CD14-positive monocyte (primary cell): ENCODE measurements at regions not wholly inside any gene's neighbourhood (a gene's known extent, or its start where the extent isn't known, plus 50 kb on each side); places are given as distances from the start of the nearest gene placed in this dataset.

ENCODE experiments used
- DNase-seq, 3 donors: peaks; one replicate each; pipeline ENCODE4 v3.0.0-alpha.2; 2011 to 2022
- H2AFZ ChIP-seq: 2 replicates; pipeline ENCODE4 v1.6.0; 2012; ENCODE audit warnings: mild to moderate bottlenecking, low read depth, low read length, inconsistent platforms; ENCODE audit not compliant: insufficient read depth, poor library complexity, severe bottlenecking
- H3K27ac ChIP-seq, 2 donors: 1 replicate in 1 of 2; 2 replicates in 1 of 2; pipeline ENCODE4 v1.5.1; 2012 to 2013; ENCODE audit warnings: low read length in 2 of 2, control low read depth in 1 of 2, inconsistent platforms in 1 of 2, low read depth in 1 of 2, mild to moderate bottlenecking in 1 of 2
- H3K27me3 ChIP-seq, 2 donors: one replicate each; pipeline versions ENCODE4 v1.6.0 to v1.6.1; 2011 to 2013; ENCODE audit warnings: low read length in 2 of 2; ENCODE audit not compliant: control insufficient read depth in 2 of 2, insufficient read depth in 2 of 2
- H3K36me3 ChIP-seq, 2 donors: replicated peaks in 1 of 2; 1 replicate in 1 of 2; 2 replicates in 1 of 2; pipeline versions ENCODE4 v1.5.1 to v1.6.1; 2012 to 2013; ENCODE audit warnings: low read length in 2 of 2, control low read depth in 1 of 2, inconsistent platforms in 1 of 2, mild to moderate bottlenecking in 1 of 2; ENCODE audit not compliant: insufficient read depth in 2 of 2, control insufficient read depth in 1 of 2
- H3K4me1 ChIP-seq, 2 donors: 1 replicate in 1 of 2; 2 replicates in 1 of 2; pipeline versions ENCODE4 v1.5.1 to v1.6.1; 2012 to 2013; ENCODE audit warnings: low read length in 2 of 2, control low read depth in 1 of 2, inconsistent platforms in 1 of 2, mild to moderate bottlenecking in 1 of 2, moderate library complexity in 1 of 2; ENCODE audit not compliant: insufficient read depth in 2 of 2, control insufficient read depth in 1 of 2
- H3K4me2 ChIP-seq: replicated peaks from 2 replicates; pipeline ENCODE3; 2012; ENCODE audit warnings: low read length, moderate library complexity, mild to moderate bottlenecking; ENCODE audit not compliant: poor library complexity, severe bottlenecking; ENCODE audit errors: extremely low read depth
- H3K4me3 ChIP-seq, 3 experiments: fragments of 200-600 bp in 1 of 3; sonication (generic) in 1 of 3; replicated peaks in 1 of 3; 1 replicate in 2 of 3; 2 replicates in 1 of 3; pipeline ENCODE4 v1.5.1; 2011 to 2013; ENCODE audit warnings: low read length in 3 of 3, mild to moderate bottlenecking in 3 of 3, control low read depth in 2 of 3, low read depth in 2 of 3, inconsistent platforms in 1 of 3, moderate library complexity in 1 of 3
- H3K79me2 ChIP-seq: 2 replicates; pipeline ENCODE4 v1.6.0; 2012; ENCODE audit warnings: mild to moderate bottlenecking, control low read depth, inconsistent platforms, low read length, moderate library complexity; ENCODE audit not compliant: insufficient read depth
- H3K9ac ChIP-seq: 2 replicates; pipeline ENCODE4 v1.6.0; 2017; ENCODE audit warnings: low read length, mild to moderate bottlenecking; ENCODE audit not compliant: insufficient read depth, poor library complexity, severe bottlenecking
- H3K9me3 ChIP-seq, 2 donors: replicated peaks in 1 of 2; 1 replicate in 1 of 2; 2 replicates in 1 of 2; pipeline versions ENCODE4 v1.5.1 to v1.6.1; 2012 to 2013; ENCODE audit warnings: low read length in 2 of 2, control low read depth in 1 of 2; ENCODE audit not compliant: control insufficient read depth in 1 of 2, insufficient read depth in 1 of 2
- H4K20me1 ChIP-seq: 2 replicates; pipeline ENCODE4 v1.6.0; 2012; ENCODE audit warnings: mild to moderate bottlenecking, low read length, control low read depth, moderate library complexity; ENCODE audit not compliant: insufficient read depth
- H3K27ac Mint-ChIP-seq, 7 donors: one replicate each; pipeline ENCODE4 v1.8.0; 2020; ENCODE audit warnings: mild to moderate bottlenecking in 7 of 7, mixed read lengths in 7 of 7, moderate library complexity in 6 of 7, inconsistent platforms in 2 of 7
- H3K27me3 Mint-ChIP-seq, 3 donors: one replicate each; pipeline ENCODE4 v1.8.0; 2021 to 2022; ENCODE audit warnings: low read depth in 3 of 3, mild to moderate bottlenecking in 3 of 3, mixed read lengths in 3 of 3, moderate library complexity in 3 of 3, inconsistent platforms in 1 of 3
- H3K36me3 Mint-ChIP-seq, 2 donors: one replicate each; pipeline ENCODE4 v1.8.0; 2020; ENCODE audit warnings: mixed read lengths in 2 of 2, inconsistent platforms in 1 of 2, mild to moderate bottlenecking in 1 of 2
- H3K4me1 Mint-ChIP-seq: one replicate; pipeline ENCODE4 v1.8.0; 2020; ENCODE audit warnings: mild to moderate bottlenecking, mixed read lengths
- H3K4me3 Mint-ChIP-seq, 2 donors: one replicate each; pipeline ENCODE4 v1.8.0; 2020; ENCODE audit warnings: mild to moderate bottlenecking in 2 of 2, mixed read lengths in 2 of 2, moderate library complexity in 1 of 2
- H3K9me3 Mint-ChIP-seq, 7 donors: one replicate each; pipeline ENCODE4 v1.8.0; 2020 to 2022; ENCODE audit warnings: mixed read lengths in 7 of 7, mild to moderate bottlenecking in 6 of 7, moderate library complexity in 6 of 7, inconsistent platforms in 2 of 7
- WGBS: methylation state at CpG from one replicate; pipeline ENCODE4 v1.1.5; 2013; ENCODE audit warnings: missing lambda C conversion rate; ENCODE audit not compliant: insufficient coverage; 5-methylcytosine and 5-hydroxymethylcytosine counted together
- intact Hi-C, 2 donors: fragments of 100-400 bp; cut with micrococcal nuclease; formaldehyde crosslinking; loops; one replicate each; pipeline versions ENCODE4 v1.15.0 to v1.15.1; 2023
- TF ChIP-seq, protein P1 (sequence below): fragments of 200-600 bp; IDR thresholded peaks from one replicate; pipeline ENCODE4 v1.8.0; 2022; ENCODE audit warnings: antibody characterized with exemption, mild to moderate bottlenecking

- intact Hi-C loops: no loop called here
- H3K9me3 Mint-ChIP-seq: peaks cover 0 to 2% (median 0%) of the 10 kb centered on the region in 7 donors
- 96% methylated on average over 9 of the region's 11 CpGs for WGBS
Measured at GRCh38 chr2:128639693-128640092, 321.0 kb upstream of the HS6ST1 start.

DNA sequence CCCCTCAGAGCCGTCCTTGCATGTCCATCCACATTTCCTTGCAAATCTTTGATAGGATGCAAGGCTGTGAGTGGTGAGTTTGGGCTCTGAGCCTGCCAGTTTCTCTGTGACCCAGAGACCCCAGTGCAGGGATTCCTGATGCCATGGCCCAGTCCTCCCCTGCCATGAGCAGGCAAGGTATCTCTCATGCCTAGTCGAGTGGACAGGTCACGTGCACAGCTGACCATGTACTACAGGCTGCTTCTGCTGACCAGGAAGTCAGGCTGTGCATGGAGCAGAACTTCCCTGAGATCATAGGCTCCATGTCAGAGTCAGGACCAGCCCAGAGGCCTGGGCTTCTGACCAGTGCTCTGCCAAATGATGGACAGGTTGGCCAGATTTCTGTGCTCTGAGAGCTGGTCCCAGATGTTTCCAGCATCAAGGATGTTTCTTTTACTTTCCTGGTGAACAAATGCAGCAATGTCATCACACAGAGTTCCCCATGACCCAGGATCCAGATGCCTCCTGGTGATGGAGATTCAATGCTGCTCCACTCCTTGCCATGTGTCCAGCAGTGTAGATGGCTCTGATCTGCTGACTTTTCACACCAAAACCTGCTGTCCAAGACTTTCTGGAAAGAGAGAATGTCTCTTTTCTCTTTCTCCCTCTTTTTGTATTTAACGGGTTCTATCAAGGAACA is 321.6 kb upstream of the HS6ST1 start:
- no peak overlapping the region for H3K27ac ChIP-seq
- no peak for DNase-seq
- H3K4me3 ChIP-seq: no peak overlapping the region
- peaks cover 30 to 41% of the 10 kb centered on the region in 2 donors for H3K4me1 ChIP-seq
- no peaks in the 10 kb centered on the region for H3K9me3 ChIP-seq
- H3K36me3 ChIP-seq: no peaks in the 10 kb centered on the region
- TF ChIP-seq, protein P1, sequence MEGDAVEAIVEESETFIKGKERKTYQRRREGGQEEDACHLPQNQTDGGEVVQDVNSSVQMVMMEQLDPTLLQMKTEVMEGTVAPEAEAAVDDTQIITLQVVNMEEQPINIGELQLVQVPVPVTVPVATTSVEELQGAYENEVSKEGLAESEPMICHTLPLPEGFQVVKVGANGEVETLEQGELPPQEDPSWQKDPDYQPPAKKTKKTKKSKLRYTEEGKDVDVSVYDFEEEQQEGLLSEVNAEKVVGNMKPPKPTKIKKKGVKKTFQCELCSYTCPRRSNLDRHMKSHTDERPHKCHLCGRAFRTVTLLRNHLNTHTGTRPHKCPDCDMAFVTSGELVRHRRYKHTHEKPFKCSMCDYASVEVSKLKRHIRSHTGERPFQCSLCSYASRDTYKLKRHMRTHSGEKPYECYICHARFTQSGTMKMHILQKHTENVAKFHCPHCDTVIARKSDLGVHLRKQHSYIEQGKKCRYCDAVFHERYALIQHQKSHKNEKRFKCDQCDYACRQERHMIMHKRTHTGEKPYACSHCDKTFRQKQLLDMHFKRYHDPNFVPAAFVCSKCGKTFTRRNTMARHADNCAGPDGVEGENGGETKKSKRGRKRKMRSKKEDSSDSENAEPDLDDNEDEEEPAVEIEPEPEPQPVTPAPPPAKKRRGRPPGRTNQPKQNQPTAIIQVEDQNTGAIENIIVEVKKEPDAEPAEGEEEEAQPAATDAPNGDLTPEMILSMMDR: no peak
- H3K27me3 ChIP-seq: no peaks in the 10 kb centered on the region
- H3K4me1 Mint-ChIP-seq: peaks cover 41% of the 10 kb centered on the region
- H3K36me3 Mint-ChIP-seq: peaks cover 0 to 4% of the 10 kb centered on the region in 2 donors
- H3K27me3 Mint-ChIP-seq: peaks cover 0 to 2% (median 2%) of the 10 kb centered on the region in 3 donors
- H2AFZ ChIP-seq: no peak overlapping the region
- peaks cover 0 to 2% (median 2%) of the 10 kb centered on the region in 7 donors for H3K9me3 Mint-ChIP-seq
- no peak overlapping the region for H3K4me3 Mint-ChIP-seq
- 91% methylated on average over 2 of the region's 4 CpGs for WGBS
- no peak overlapping the region for H3K27ac Mint-ChIP-seq
- H4K20me1 ChIP-seq: no peaks in the 10 kb centered on the region
- H3K79me2 ChIP-seq: no peaks in the 10 kb centered on the region
- intact Hi-C loops: no loop called here
- no peak overlapping the region for H3K9ac ChIP-seq
- no peak overlapping the region for H3K4me2 ChIP-seq

More at GRCh38 chr2:128639693-128640092, 321.0 kb upstream of the HS6ST1 start:
- DNase-seq: no peak
- Mint-ChIP-seq H3K27ac (no peak overlapping the region), H3K27me3 (peaks cover 0 to 2% (median 2%) of the 10 kb centered on the region in 3 donors), H3K36me3 (peaks cover 0 to 4% of the 10 kb centered on the region in 2 donors), H3K4me3 (no peak overlapping the region), H3K4me1 (peaks cover 37% of the 10 kb centered on the region)
- Histone ChIP-seq H3K27ac (no peak overlapping the region), H2AFZ (no peak overlapping the region), H4K20me1 (no peaks in the 10 kb centered on the region), H3K9me3 (no peaks in the 10 kb centered on the region), H3K4me1 (peaks cover 30 to 38% of the 10 kb centered on the region in 2 donors), H3K79me2 (no peaks in the 10 kb centered on the region), H3K4me3 (no peak overlapping the region), H3K4me2 (no peak overlapping the region), H3K36me3 (no peaks in the 10 kb centered on the region), H3K27me3 (no peaks in the 10 kb centered on the region), H3K9ac (no peak overlapping the region)
- TF ChIP-seq, protein P1: no peak
